Activated naive CD4-positive, alpha-beta T cell treated with anti-CD3 and anti-CD28 coated beads for 36 hours (primary cell): ENCODE measurements at regions not wholly inside any gene's neighbourhood (a gene's known extent, or its start where the extent isn't known, plus 50 kb on each side); places are given as distances from the start of the nearest gene placed in this dataset.

Source experiments
- CTCF ChIA-PET: fragments of 350-600 bp; sonication (Branson Sonifier 250); formaldehyde crosslinking; loops from one replicate; lab custom pipeline; 2021; ENCODE audit warnings: antibody characterized with exemption; lab: Charles Lee
- DNase-seq: peaks from one replicate; pipeline ENCODE4 v3.0.0-alpha.2; 2020
- H3K27ac Mint-ChIP-seq: one replicate; pipeline ENCODE4 v1.8.0; 2021; ENCODE audit warnings: mild to moderate bottlenecking, mixed read lengths
- H3K27me3 Mint-ChIP-seq: one replicate; pipeline ENCODE4 v1.8.0; 2021; ENCODE audit warnings: low read depth, mixed read lengths
- H3K36me3 Mint-ChIP-seq: one replicate; pipeline ENCODE4 v1.8.0; 2021; ENCODE audit warnings: low read depth, mixed read lengths
- H3K4me1 Mint-ChIP-seq: one replicate; pipeline ENCODE4 v1.8.0; 2021; ENCODE audit warnings: low read depth, mixed read lengths
- H3K4me3 Mint-ChIP-seq: one replicate; pipeline ENCODE4 v1.8.0; 2021; ENCODE audit warnings: mild to moderate bottlenecking, moderate library complexity, mixed read lengths
- H3K9me3 Mint-ChIP-seq: one replicate; pipeline ENCODE4 v1.8.0; 2021; ENCODE audit warnings: mixed read lengths
- intact Hi-C: fragments of 100-400 bp; cut with micrococcal nuclease; formaldehyde crosslinking; loops from one replicate; pipeline ENCODE4 v1.15.1; 2023

DNA sequence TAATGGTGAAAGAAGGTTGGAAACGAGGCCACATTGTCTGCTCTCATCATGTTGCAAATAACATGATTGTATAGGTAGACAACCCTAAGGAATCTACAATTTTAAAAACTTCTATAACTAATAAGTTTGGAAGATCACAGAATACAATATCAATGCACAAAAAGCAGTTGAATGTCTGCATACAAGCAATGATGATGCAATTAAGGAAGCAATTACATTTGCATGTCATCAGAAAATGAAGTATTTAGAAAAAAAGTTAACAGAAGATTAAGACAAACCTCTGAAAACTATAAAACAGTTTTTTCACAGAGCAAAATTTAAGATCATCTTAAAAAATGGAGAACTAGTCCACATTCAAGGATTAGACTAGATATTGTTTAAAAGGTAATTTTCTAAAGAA, 181.1 kb downstream of the METTL4 start:
- DNase-seq, result no peak
- Mint-ChIP-seq H3K4me1 (no peaks in the 10 kb centered on the region), H3K9me3 (peaks cover 5% of the 10 kb centered on the region), H3K4me3 (no peak overlapping the region), H3K36me3 (no peaks in the 10 kb centered on the region), H3K27ac (no peak overlapping the region), H3K27me3 (peaks cover 3% of the 10 kb centered on the region)
- CTCF ChIA-PET, result no interaction called here
- intact Hi-C loops, result no loop called here

DNA sequence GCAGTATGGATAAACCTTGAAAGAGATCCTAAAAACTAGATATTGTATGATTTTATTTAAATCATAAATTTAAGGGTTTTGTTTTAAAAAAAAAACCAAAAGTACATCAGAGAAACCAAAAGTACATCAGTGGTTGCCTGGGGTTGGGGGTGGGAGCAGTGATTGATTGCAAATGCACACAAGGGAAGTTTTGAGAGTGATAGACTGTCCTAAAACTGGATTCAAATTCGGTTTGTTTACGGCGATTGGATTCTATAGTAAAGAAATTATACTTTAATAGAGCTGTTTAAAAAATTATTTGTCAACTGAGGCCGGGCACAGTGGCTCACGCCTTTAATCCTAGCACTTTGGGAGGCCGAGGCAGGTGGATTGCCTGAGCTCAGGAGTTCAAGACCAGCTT, 179.8 kb downstream of the METTL4 start:
- CTCF ChIA-PET, result interaction anchor here (0.6 kb wide), 1 partner anchor 286 kb away, joined by 3 read pairs; no protein-coding TSS in a partner anchor
- DNase-seq, result no peak
- Mint-ChIP-seq H3K36me3 (no peaks in the 10 kb centered on the region), H3K4me3 (no peak overlapping the region), H3K27me3 (peaks cover 5% of the 10 kb centered on the region), H3K4me1 (no peaks in the 10 kb centered on the region), H3K9me3 (peaks cover 5% of the 10 kb centered on the region), H3K27ac (no peak overlapping the region)
- intact Hi-C loops, result no loop called here

GRCh38 chr18:2392446-2392845, 178.9 kb downstream of the METTL4 start:
- no peak for DNase-seq
- no peaks in the 10 kb centered on the region for H3K36me3 Mint-ChIP-seq
- no peak overlapping the region for H3K4me3 Mint-ChIP-seq
- no peaks in the 10 kb centered on the region for H3K4me1 Mint-ChIP-seq
- H3K27me3 Mint-ChIP-seq, result peaks cover 5% of the 10 kb centered on the region
- intact Hi-C loops, result no loop called here
- peaks cover 4% of the 10 kb centered on the region for H3K9me3 Mint-ChIP-seq
- CTCF ChIA-PET, result no interaction called here
- no peak overlapping the region for H3K27ac Mint-ChIP-seq

DNA sequence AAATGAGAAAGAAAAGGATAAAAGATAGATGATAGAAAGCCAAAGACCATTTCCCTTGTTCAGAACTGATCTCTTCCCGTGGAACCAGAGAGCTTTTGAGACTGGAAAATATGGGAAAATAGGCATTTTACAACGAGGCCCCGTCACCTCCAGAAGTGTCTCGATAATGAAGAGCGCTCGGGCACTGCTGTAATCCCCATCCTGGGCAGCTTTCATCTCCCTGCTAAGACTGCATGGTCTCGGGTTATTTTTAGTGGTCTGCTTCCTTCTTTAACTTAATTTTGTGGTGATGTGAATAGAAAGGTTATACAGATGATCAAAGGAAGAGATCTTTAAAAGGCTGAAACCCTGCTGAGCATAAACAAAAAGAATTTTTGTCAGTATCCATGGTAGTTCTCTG, 176.6 kb downstream of the METTL4 start:
- H3K4me1 Mint-ChIP-seq, result no peaks in the 10 kb centered on the region
- no peaks in the 10 kb centered on the region for H3K36me3 Mint-ChIP-seq
- DNase-seq, result no peak
- CTCF ChIA-PET, result no interaction called here
- no peaks in the 10 kb centered on the region for H3K9me3 Mint-ChIP-seq
- intact Hi-C loops, result no loop called here
- no peak overlapping the region for H3K27ac Mint-ChIP-seq
- peaks cover 9% of the 10 kb centered on the region for H3K27me3 Mint-ChIP-seq
- H3K4me3 Mint-ChIP-seq, result no peak overlapping the region

DNA sequence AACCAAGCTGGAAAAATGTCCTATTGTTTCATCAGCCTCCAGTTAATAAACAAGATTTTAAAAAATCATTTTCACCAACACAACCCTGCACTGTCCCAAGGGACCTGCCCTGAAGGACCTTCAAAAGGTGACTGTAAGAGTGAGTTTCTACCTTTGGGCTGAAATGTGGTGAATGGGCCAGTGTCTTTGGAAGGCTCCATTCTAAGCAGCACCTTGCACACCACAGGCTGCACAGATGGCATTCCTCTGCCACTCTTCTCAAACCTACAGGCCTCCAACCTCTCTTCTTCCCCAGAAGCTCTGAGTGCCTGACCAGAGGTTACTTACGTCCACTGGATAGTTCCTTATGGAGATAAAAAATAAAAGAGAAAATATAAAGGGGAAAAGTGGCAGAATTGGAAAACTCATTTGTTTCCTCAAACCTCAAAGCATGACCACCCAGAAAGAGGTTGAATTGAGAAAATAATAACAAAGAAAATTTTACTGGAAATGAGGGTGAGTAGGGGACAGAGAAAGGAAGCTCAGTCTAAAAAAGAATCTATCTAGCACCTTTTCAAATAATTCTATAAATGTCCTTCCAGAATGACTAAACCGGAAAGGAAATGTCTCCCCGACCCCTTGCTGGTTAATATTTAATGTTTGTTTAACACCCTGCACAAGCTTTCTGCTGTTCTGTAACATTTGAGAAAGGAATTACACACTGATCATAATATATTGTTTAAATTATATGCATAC, 175.7 kb downstream of the METTL4 start:
- Mint-ChIP-seq H3K27me3 (peaks cover 7% of the 10 kb centered on the region), H3K4me3 (no peak overlapping the region), H3K9me3 (no peaks in the 10 kb centered on the region), H3K4me1 (no peaks in the 10 kb centered on the region), H3K27ac (no peak overlapping the region), H3K36me3 (no peaks in the 10 kb centered on the region)
- intact Hi-C loops, result no loop called here
- DNase-seq, result no peak
- CTCF ChIA-PET, result no interaction called here

DNA sequence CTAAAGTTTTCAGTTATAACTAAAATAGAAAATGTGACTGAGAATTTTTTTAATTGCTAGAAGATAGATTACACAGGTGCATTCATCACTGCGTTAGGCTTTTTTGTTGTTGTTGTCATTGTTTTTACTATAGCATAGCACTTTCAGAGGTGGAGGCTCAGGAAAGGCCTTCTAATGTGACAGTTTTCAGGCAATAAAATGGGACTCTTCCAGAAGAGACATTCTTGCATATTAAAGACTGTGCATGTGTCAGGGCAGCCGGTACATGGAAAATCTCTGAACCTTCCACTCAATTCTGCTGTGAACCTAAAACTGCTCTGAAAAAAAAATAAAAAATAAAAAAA, 175.2 kb downstream of the METTL4 start:
- Mint-ChIP-seq H3K27ac (no peak overlapping the region), H3K27me3 (peaks cover 7% of the 10 kb centered on the region), H3K9me3 (no peaks in the 10 kb centered on the region), H3K4me3 (no peak overlapping the region), H3K36me3 (no peaks in the 10 kb centered on the region), H3K4me1 (no peaks in the 10 kb centered on the region)
- CTCF ChIA-PET, result no interaction called here
- DNase-seq, result no peak
- intact Hi-C loops, result no loop called here

GRCh38 chr18:2400701-2401196, 170.6 kb downstream of the METTL4 start:
- no peak for DNase-seq
- intact Hi-C loops, result no loop called here
- H3K36me3 Mint-ChIP-seq, result no peaks in the 10 kb centered on the region
- CTCF ChIA-PET, result no interaction called here
- H3K27ac Mint-ChIP-seq, result no peak overlapping the region
- no peaks in the 10 kb centered on the region for H3K9me3 Mint-ChIP-seq
- H3K27me3 Mint-ChIP-seq, result peaks cover 4% of the 10 kb centered on the region
- no peaks in the 10 kb centered on the region for H3K4me1 Mint-ChIP-seq
- no peak overlapping the region for H3K4me3 Mint-ChIP-seq

DNA sequence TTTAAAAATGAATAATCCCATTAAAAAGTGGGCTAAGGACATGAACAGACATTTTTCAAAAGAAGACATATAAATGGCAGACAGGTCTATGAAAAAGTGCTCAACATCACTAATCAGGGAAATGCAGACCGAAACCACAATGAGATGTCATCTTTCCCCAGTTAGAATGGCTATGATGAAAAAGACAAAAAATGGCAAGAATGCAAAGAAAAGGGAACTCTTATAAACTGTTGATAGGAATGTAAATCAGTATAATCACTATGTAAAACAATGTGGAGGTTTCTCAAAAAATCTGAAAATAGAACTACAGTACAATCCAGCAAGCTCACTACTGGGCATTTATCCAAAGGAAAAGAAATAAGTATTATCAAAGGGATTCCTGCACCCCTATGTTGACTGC, 169.2 kb downstream of the METTL4 start:
- Mint-ChIP-seq H3K27ac (no peak overlapping the region), H3K36me3 (no peaks in the 10 kb centered on the region), H3K9me3 (no peaks in the 10 kb centered on the region), H3K4me1 (no peaks in the 10 kb centered on the region), H3K27me3 (peaks cover 4% of the 10 kb centered on the region), H3K4me3 (no peak overlapping the region)
- intact Hi-C loops, result no loop called here
- CTCF ChIA-PET, result no interaction called here
- no peak for DNase-seq

GRCh38 chr18:2406544-2406943, 164.8 kb downstream of the METTL4 start:
- Mint-ChIP-seq H3K4me3 (no peak overlapping the region), H3K4me1 (no peaks in the 10 kb centered on the region), H3K27me3 (peaks cover 2% of the 10 kb centered on the region), H3K36me3 (no peaks in the 10 kb centered on the region), H3K9me3 (no peaks in the 10 kb centered on the region), H3K27ac (no peak overlapping the region)
- intact Hi-C loops, result no loop called here
- DNase-seq, result no peak
- CTCF ChIA-PET, result no interaction called here

DNA sequence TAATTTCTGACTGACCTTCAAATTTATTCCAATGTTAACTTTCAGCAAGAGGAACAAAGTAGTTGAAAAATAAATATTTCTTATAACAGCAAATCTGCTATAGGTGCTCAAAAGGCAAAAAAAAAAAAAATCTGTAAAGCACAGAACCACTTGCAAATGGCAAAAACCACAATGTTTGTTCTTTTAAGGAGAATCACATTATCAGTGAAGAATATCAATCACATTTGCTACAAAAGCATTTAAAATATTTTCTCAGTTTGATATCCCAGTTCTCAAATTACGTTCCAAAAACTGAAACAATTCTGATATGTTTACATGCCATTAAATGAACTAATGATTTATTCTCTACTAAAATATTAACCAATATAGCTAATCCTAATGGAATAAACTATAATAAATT, 163.3 kb downstream of the METTL4 start:
- no peaks in the 10 kb centered on the region for H3K4me1 Mint-ChIP-seq
- no peak overlapping the region for H3K4me3 Mint-ChIP-seq
- H3K9me3 Mint-ChIP-seq, result no peaks in the 10 kb centered on the region
- no peak for DNase-seq
- H3K27me3 Mint-ChIP-seq, result peaks cover 2% of the 10 kb centered on the region
- intact Hi-C loops, result no loop called here
- CTCF ChIA-PET, result no interaction called here
- no peaks in the 10 kb centered on the region for H3K36me3 Mint-ChIP-seq
- H3K27ac Mint-ChIP-seq, result no peak overlapping the region

GRCh38 chr18:2409906-2410305, 161.4 kb downstream of the METTL4 start:
- no peak overlapping the region for H3K27ac Mint-ChIP-seq
- no peaks in the 10 kb centered on the region for H3K4me1 Mint-ChIP-seq
- H3K4me3 Mint-ChIP-seq, result no peak overlapping the region
- CTCF ChIA-PET, result interaction anchor here (0.8 kb wide), 1 partner anchor 115 kb away, joined by 3 read pairs; no protein-coding TSS in a partner anchor
- no peaks in the 10 kb centered on the region for H3K9me3 Mint-ChIP-seq
- H3K36me3 Mint-ChIP-seq, result no peaks in the 10 kb centered on the region
- peaks cover 2% of the 10 kb centered on the region for H3K27me3 Mint-ChIP-seq
- DNase-seq, result no peak
- intact Hi-C loops, result no loop called here

DNA sequence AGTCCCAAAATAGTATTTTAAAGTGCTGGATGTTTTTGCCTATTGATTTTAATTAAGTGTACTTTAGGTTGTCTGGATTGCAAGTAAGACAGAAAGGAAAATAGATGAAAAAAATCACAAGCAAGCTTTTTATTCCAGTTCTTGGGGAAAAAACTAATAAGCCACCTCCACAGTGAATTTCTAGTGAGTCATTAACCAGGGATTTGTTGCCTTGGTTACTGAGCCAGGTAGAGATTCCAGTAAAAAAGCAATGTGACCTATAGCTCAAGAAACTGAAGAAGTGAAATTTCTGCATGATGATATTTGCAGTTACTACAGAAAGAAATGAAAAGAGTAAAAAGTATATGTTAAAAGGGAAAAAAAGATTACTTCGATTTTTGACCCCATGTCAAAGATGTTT, 160.6 kb downstream of the METTL4 start:
- DNase-seq, result no peak
- Mint-ChIP-seq H3K27ac (no peak overlapping the region), H3K9me3 (no peaks in the 10 kb centered on the region), H3K27me3 (peaks cover 2% of the 10 kb centered on the region), H3K4me1 (no peaks in the 10 kb centered on the region), H3K4me3 (no peak overlapping the region), H3K36me3 (no peaks in the 10 kb centered on the region)
- intact Hi-C loops, result no loop called here
- CTCF ChIA-PET, result interaction anchor here (0.8 kb wide), 1 partner anchor 115 kb away, joined by 3 read pairs; no protein-coding TSS in a partner anchor

DNA sequence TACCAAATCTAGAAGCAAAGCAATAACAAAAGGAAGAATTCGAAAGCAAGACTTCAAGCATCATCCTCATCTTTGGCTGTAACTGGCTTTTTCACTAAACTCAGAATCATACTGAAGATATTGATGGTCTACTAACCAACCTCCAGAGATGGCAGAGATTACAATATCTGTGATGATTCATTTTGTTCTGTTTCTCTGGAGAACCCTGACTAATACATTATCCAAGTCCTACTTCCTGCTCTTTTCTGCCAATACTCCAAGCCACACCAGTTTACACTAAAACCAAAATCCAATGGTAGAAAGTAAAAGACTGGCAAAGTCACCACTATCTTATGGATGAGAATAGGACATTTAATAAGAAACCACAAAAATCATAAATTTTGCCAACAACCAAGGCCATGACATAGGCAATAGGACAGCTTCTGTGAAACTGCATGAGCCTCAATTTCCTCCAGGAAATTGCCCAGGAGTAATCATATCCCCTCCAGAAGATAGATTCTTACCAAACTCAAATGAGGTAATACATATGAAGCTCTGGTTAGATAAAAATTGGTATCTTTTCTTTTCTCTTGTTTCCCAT, 159.8 kb downstream of the METTL4 start:
- no peaks in the 10 kb centered on the region for H3K4me1 Mint-ChIP-seq
- intact Hi-C loops, result no loop called here

More for the DNA sequence above, 159.8 kb downstream of the METTL4 start:
- Mint-ChIP-seq H3K4me3 (no peak overlapping the region), H3K9me3 (no peaks in the 10 kb centered on the region), H3K36me3 (no peaks in the 10 kb centered on the region), H3K27ac (no peak overlapping the region), H3K27me3 (peaks cover 2% of the 10 kb centered on the region)
- CTCF ChIA-PET, result no interaction called here
- DNase-seq, result no peak
